GM18502 (cell line): ENCODE measurements at regions not wholly inside any gene's neighbourhood (a gene's known extent, or its start where the extent isn't known, plus 50 kb on each side); places are given as distances from the start of the nearest gene placed in this dataset.
"Not testable (repeated sequence)": the region's sequence is repeated elsewhere in the genome, so short reads cannot be mapped to it uniquely, and the experiment has no call there.

Experiments used
- ATAC-seq: cut with Tn5 transposase; IDR thresholded peaks from one replicate; pipeline ENCODE4 v1.9.1; 2021; ENCODE audit warnings: mild to moderate bottlenecking; ENCODE audit not compliant: unreplicated experiment, poor library complexity

DNA sequence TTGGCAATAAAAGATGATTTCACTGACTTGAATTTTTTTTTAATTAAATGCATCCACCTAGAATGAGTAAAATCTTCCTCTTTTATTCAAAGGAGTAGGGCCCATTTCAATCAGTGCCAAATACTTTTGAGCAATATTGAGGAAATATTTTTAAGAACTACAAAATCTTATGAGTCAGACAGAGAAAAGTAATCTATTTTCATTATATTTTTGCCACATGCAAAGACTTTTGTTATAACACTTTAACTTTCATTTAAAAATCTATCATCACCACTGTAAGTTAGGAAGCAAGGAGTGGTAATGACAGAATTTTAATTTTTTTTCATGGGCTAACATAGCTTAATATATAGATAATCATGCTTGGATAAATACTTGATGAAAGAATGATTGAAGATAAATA, 345.2 kb upstream of the KITLG start:
- ATAC-seq: no peak

DNA sequence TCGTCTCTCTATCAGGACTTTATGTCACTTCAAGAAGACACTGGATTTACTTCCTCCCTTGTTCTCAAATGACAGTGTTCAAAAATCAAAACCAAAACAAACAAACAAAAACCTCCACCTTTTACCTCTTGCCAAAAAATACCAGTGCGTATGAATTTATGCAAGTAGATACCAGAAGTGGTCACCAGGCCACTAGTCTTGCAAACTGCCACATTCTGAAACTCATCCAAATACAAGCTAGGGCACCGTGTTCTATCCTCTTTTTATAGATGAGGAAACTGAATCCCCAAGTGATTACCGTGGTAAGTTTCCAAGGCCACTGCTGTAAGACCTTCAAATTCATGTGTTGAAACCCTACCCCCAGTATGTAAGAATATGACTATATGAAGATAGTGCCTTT, 343.9 kb upstream of the KITLG start:
- ATAC-seq: no peak

DNA sequence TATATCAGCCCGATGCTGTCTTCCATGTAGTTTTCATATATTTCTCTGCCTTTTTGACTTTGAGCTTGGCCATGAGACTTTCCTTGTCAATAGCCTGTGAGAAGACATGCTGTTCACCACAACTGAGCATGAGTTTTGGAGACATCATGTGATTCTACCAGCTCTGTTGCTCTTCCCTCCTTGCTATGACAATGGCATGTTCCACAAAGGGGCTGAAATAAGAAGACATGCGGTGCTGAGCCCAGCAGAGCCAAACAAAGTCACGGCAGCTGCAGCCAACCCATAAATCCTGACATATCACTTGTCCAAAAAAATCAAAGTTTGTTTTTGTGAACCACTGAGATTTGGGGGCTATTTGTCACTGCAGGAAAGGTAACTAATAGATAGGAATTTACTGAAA, 343.4 kb upstream of the KITLG start:
- ATAC-seq: no peak

DNA sequence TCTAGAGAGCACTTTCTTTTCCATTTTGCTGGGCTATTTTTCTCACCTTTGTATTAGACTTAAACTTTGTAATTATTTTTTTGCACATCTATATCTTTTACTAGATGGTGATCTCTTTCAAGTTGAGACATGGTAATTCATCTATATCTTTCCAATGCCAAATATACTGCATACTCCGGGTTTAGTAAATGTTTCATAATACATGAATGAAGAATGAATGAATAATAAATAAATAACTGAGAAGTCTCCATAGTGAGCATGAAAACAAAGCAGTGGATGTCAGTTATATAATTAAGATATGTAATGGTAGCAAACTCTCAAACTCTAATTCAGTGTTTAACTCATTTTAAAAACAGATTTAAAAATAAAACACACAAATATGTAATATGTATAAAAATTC, 342.5 kb upstream of the KITLG start:
- no peak for ATAC-seq

DNA sequence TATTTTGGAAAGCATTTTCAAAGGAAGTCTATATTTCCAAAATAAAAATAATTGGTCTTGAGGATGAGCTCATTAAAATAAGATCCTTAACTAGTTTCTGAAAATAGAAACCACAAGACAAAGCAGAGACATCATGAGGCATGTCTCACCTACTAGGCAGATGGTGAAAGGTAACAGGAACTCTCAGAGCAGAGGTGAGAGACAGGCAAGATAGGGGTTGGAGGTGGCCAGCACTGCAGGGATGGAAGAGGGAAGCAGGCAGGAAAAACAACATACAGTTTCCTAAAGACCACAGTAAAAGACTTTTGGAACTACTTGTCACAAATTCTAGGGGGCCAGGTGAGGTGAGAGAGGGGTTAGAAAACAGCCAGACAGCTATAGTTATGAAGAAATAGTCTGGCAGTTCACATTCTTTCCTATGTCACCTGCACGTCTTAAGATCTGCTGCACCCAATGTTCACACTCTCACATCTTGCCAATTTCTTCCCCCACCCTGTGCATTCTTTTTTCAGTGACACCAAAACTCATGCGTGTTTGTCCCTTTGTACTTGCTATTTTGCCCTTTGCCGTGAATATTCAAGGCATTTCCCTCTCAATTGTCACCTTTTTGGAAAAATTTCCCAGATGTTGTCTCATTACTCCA, 341.7 kb upstream of the KITLG start:
- no peak for ATAC-seq

DNA sequence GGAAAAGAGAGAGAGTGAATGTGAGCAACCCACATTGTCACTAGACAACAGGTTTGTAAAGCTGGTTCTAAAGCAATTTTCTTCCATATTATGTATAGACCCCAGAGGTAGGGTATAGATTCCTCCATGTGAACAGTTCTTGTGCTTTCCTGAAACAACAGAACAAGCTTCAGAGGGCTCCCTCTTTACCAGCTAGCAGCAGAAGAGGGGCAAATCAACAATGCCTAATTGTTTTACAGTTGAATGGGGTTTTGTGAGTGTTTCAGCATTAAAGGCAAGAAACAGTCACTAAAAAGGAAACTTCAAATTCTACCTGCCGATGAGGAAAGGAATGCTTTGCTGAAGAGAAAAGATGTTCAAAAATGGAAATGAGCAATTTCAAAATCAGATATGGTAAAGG, 341.2 kb upstream of the KITLG start:
- ATAC-seq: no peak

DNA sequence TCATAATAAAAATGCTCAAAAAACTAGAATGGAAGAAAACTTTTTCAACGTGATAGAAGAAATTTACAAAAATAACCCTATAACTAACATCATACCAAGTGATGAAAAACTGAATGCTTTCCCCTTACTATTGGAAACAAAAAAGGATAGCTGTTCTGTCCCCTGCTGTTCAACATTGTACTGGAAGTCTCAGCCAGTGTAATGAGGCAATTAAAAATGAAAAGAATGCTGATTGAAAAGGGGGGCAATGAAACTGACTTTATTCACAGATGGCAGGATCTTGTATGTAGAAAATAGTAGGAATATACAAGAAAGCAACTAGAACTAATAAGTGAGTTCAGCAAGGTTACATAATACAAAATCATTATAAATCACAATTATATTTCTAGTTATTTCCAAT, 337.9 kb upstream of the KITLG start:
- no peak for ATAC-seq

DNA sequence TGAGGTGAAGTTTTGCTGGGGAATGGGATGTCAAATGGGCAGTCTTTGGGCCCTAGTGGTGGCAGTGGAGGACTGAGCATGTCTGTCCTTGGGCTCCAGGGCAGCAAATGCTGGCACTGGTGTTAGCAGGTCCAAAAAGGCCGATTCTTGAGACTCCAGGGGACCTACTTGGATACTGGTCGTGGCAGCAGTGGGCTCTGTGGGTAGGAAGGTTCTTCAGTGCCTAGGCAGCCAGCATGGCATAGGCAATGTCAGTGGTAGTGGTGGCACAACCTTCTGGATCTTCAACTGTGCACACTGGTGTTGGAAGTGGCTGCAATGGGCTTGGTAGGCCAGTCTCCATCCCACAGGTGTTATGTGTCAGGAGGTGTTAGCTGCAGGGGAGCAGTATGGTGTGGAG, 334.7 kb upstream of the KITLG start:
- ATAC-seq: no peak

DNA sequence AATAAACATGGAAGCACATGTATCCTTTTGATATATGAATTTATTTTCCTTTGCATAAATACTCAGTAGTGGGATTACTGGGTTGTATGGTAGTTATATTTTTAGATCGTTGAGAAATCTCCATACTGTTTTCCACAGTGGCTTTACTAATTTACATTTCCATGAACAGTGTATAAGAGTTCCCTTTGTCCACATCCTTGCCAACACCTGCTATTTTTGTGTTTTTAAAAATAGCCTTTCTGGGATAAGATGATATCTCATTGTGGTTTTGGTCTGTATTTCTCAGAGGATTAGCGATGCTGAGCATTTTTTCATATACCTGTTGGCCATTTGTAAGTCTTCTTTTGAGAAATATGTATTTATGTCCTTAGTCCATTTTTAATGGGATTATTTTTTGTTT, 329.2 kb upstream of the KITLG start:
- ATAC-seq: no peak

DNA sequence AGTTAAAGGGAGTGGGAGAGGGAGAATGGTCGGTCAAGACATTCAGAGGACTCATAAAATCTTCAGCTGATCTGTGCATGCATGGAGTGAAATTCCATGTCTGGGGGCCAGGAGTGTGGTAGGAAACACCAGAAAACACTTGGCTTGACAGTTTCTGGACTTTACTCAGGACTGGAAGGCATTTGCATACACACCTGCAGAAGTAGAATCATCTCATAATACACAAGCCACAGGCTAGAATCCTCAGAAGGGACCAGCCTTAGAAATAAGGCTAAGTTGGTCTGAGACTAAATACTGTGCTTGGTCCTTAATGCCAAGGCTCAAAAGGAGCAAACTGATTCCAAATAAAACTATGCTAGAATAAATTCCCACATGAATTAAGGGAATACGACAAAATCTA, 328.1 kb upstream of the KITLG start:
- ATAC-seq: no peak

DNA sequence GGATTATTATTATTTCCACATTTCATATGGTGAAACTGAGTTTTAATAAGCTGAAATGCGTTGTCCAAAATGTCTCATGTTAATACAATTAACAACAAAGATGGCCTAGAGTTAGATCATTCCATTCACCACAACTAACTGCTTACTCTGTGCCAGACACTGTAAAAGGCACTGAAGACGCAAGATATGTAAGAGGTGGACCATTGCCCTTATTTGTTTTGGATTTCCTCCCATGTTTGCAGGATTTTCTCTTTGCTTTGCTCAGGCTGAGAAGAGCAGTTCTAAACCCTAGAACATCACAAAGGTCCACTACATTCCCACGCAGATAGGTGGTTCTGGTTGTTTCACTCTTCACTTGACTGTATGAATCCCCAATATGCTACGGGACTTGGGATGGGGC, 324.4 kb upstream of the KITLG start:
- ATAC-seq: no peak

DNA sequence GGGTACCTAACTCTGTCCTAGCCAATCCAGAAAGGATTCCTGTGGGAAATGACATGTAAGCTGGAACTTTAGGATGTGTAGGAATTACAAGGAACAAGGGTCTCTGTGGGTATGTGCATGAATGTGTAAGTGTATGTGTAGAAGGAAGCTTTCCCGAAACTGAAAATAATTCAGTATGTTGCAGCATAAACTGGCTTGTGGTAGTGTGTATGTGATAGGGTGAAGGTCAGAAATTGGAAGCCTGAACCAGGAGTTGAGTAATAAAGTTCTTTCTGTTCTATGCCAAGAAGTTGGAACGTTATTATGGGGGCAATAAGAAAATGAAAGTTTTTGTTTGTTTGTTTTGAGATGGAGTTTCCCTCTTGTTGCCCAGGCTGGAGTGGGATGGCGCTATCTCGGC, 323.1 kb upstream of the KITLG start:
- no peak for ATAC-seq

DNA sequence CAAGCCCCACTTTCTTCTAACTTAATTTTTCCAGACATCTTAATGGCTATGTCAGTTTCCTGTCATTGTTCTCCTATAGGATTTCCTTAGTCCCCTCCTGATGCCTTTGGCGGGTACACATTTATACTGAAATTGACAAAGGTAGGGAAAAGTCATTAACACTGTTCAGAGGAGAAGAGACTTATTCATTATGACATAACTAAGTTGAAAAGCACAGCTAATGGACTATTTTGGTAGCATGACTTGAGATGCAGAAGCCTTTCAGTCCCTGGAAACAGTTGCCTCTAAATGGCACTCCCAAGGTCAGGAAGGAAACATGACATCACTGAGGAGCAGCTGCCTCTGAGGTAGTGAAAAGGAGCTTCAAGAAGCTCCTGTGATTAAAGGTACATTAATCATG, 317.5 kb upstream of the KITLG start:
- no peak for ATAC-seq

DNA sequence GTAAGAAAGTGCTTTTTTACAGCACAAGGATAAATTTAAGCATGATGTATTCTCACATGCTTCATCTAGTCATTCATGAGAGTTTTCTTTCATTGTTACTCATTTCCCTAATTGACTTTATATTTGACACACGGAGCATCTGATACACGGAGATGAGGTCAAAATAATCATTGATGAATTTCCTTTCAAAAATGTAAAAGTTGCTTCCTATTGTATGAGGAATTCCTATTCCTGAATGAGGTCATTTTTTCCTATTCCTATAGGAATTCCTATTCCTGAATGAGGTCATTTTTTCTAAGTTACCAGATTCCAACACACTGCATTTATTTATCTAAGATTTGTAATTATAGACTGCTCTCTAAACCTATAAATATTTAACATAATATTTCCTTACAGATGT, 316.7 kb upstream of the KITLG start:
- ATAC-seq: no peak

DNA sequence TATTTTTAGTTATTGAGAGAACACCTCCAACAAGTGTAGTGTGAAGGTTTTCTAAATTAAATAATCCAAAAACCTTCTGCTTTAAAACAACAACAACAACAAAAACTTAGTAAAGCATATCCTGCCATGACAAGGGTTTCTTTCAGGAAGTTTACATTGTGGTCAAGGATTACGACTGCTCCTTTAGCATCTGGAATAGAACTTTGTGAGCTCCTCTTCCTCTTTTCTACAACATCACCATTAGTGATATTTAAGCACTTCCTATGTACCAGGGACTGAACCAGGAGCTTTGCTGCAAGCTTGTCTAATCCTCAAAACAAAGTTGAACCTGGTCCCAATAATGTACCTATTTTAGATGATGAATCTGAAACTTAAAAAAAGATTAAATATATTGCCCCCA, 315.4 kb upstream of the KITLG start:
- no peak for ATAC-seq

DNA sequence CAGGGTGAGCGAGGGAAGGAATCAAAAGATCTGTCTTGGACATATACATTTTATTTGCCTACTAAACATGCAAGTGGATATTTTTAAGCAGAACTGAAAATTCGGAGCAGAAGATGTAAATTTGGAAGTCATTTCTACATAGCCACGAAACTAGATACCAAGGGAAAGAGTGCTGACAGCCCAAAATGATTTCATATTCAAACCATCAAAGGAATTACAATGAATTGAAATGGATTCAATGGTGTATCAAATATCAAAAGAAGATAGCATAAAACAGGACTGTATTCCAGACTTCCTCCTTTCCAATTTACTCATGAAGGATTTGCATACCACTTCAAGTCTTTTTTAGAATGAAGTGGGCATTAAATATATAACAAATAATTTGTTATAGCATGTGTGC, 313.5 kb upstream of the KITLG start:
- no peak for ATAC-seq

DNA sequence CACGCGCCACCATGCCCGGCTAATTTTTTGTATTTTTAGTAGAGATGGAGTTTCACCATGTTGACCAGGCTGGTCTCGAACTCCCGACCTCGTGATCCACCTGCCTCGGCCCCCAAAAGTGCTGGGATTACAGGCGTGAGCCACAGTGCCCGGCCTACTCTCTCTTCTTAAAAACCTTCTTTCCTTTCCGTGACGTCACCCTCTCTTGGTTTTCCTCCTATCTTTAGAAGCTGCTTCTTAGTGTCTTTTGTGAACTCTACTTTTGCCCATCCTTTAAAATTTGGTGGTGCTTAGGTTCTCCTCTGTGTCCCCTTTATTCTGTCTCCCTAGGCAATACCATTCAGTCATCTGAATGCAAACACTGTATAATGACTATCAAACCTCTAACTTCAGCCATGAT, 311.2 kb upstream of the KITLG start:
- not testable (repeated sequence) for ATAC-seq

DNA sequence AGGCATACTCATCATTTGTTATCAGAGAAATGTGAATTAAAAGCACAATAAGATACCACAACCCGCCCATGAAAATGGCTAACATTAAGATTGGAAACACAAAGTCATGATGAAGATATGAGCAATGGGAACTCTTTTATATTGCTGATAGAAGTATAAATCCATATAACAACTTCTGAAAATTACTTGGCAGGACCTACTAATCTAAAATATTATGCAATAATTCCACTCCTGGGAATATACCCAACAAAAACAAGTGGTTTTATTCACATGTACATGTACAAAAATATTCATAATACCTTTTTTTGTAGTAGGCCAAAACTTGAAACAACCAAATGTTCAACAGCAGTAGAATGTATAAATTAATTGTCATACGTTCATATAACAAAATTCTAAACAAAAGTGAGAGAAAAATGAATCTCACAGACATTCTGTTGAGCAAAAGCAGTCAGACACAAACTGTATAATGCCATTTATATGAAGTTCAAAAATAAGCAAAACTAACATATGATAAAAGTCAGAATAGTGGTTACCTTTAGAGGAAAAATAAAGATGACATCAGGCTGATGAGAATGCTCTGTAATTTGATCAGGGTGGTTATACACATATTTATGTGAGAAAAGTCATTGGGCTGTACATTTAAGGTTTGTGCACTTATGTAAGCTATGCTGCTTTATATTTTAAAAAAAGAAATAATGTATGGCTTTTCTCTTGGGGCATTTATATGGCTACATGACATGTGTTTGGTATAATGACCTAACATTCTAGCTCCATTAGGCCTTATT, 309.2 kb upstream of the KITLG start:
- ATAC-seq: no peak

DNA sequence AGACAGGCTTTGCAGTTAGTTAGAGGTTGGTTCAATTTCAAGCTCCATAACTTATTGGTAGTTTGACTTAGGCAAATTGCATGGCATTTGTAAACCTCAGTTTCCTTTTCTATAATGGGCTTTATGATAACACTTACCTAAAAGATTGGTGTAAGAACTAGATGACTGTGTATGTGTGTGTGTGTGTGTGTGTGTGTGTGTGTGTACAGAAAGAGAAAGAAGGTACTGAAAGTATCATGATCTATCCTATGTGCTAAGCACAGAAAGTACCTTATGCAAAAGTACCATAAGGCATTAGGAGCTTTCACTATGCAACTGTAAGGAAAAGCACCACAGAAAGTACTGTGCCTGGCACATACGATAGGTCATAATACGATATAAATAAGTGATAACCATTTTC, 304.3 kb upstream of the KITLG start:
- peak; percentile 89 for ATAC-seq

DNA sequence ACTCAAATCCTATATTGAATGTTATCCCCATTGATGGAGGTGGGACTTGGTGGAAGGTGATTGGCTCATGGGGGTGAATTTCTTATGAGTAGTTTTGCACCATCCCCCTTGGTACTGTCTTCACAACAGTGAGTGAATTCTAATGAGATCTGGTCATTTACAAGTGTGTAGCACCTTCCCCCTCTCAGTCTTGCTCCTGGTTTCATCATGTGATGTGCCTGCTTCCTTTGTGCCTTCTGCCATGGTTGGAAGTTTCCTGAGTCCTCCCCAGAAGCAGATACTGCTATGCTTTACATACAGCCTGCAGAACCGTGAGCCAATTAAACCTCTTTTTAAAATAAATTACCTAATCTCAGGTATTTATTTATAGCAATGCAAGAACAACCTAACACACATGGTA, 302.4 kb upstream of the KITLG start:
- ATAC-seq: no peak

DNA sequence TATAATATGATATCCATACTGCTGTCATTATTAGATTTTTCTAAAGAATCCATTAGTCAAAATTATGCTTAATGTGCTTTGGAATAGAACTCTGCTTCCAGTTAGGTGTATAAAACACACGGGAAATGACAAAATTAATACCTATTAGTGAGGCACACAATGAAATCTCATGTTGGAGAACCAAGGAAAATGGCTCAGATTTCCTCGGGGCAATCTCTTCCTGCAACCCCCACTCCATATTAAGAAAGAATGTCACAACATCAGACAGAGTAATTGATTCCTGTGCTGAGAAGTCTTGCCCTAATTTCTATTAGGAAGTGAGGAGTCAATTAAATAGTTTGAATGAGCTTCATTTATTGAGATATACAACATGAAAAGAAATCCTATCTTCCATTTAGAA, 299.8 kb upstream of the KITLG start:
- ATAC-seq: no peak

DNA sequence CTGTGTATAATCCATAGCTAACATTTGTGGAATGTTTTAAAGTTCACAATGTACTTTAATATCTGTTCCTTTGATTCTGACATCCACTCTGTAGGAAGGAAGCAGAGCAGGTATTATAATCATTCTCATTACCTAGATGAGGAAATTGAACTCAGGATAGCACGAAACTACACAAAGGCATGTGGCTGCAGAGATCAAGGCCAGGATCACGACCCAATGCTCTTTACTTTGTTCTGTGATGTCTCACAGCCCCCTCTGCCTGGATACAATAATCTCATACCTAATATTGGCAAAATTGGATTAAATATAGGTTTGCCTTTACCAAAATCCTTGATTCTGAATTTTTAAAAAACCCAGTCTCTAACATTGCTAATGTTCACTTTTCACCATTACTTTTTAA, 298.0 kb upstream of the KITLG start:
- ATAC-seq: no peak
